Cardiac fibroblast (primary cell): ENCODE measurements at regions not wholly inside any gene's neighbourhood (a gene's known extent, or its start where the extent isn't known, plus 50 kb on each side); places are given as distances from the start of the nearest gene placed in this dataset.
"Not testable (repeated sequence)": the region's sequence is repeated elsewhere in the genome, so short reads cannot be mapped to it uniquely, and the experiment has no call there.

ENCODE experiments used
- DNase-seq, 2 donors: peaks; one replicate each; pipeline versions ENCODE4 v3.0.0 to v3.0.0-alpha.2; 2010; ENCODE audit warnings: low read depth in 2 of 2
- H3K4me3 ChIP-seq, 2 donors: replicated peaks in 1 of 2; 1 replicate in 1 of 2; 2 replicates in 1 of 2; pipeline ENCODE4 v1.5.1; 2011; ENCODE audit warnings: low read depth in 2 of 2, low read length in 2 of 2, mild to moderate bottlenecking in 2 of 2, moderate library complexity in 1 of 2
- CTCF ChIP-seq: IDR thresholded peaks from one replicate; pipeline ENCODE4 v1.5.1; 2011; ENCODE audit warnings: low read depth, mild to moderate bottlenecking, low read length, inconsistent platforms

- H3K4me3 ChIP-seq, result no peak overlapping the region
- DNase-seq, result no peak
- no peak for TF ChIP-seq CTCF
These were observed 1308.2 kb upstream of the NRXN1 start for GRCh38 chr2:52340171-52340570.

GRCh38 chr2:52337786-52338185, 1305.9 kb upstream of the NRXN1 start:
- not testable (repeated sequence) for DNase-seq, H3K4me3 ChIP-seq

GRCh38 chr2:52336951-52337350, 1305.0 kb upstream of the NRXN1 start:
- no peak overlapping the region for H3K4me3 ChIP-seq
- DNase-seq, result peak in 1 of 2 donors; percentile 43
- TF ChIP-seq CTCF, result no peak

GRCh38 chr2:52335727-52336126, 1303.8 kb upstream of the NRXN1 start:
- DNase-seq, result no peak
- no peak overlapping the region for H3K4me3 ChIP-seq
- TF ChIP-seq CTCF, result no peak

GRCh38 chr2:52334185-52334584, 1302.3 kb upstream of the NRXN1 start:
- no peak for DNase-seq
- H3K4me3 ChIP-seq, result no peak overlapping the region
- TF ChIP-seq CTCF, result no peak

- no peak for TF ChIP-seq CTCF
- no peak for DNase-seq
- no peak overlapping the region for H3K4me3 ChIP-seq
These were observed 1295.7 kb upstream of the NRXN1 start for GRCh38 chr2:52327641-52328040.

GRCh38 chr2:52314231-52314630, 1282.3 kb upstream of the NRXN1 start:
- peak in 1 of 2 donors; percentile 17 for DNase-seq
- H3K4me3 ChIP-seq, result no peak overlapping the region
- TF ChIP-seq CTCF, result no peak
